Right atrium auricular region (tissue), 2 donors: ENCODE measurements at regions not wholly inside any gene's neighbourhood (a gene's known extent, or its start where the extent isn't known, plus 50 kb on each side); places are given as distances from the start of the nearest gene placed in this dataset.
"Not testable (repeated sequence)": the region's sequence is repeated elsewhere in the genome, so short reads cannot be mapped to it uniquely, and the experiment has no call there.

Experiments used
- DNase-seq: peaks from one replicate; pipeline ENCODE4 v3.0.0-alpha.2; 2019; ENCODE audit warnings: low spot score
- H3K27ac ChIP-seq, 2 donors: fragments of 200-600 bp; sonication (generic); 1 replicate in 1 of 2; 2 replicates in 1 of 2; pipeline ENCODE4 v1.5.1; 2016 to 2019
- H3K27me3 ChIP-seq, 2 donors: fragments of 200-600 bp; sonication (generic); one replicate each; pipeline versions ENCODE4 v1.5.1 to v1.6.0; 2017 to 2019
- H3K36me3 ChIP-seq: fragments of 200-600 bp; sonication (generic); one replicate; pipeline ENCODE4 v1.5.1; 2016
- H3K4me1 ChIP-seq, 2 donors: fragments of 200-600 bp; sonication (generic); one replicate each; pipeline versions ENCODE4 v1.5.1 to v1.6.0; 2017 to 2019
- H3K4me3 ChIP-seq, 2 donors: fragments of 200-600 bp; sonication (generic); 1 replicate in 1 of 2; 2 replicates in 1 of 2; pipeline ENCODE4 v1.5.1; 2017 to 2019; ENCODE audit warnings: mild to moderate bottlenecking in 1 of 2, moderate library complexity in 1 of 2
- H3K9me3 ChIP-seq, 2 donors: fragments of 200-600 bp; sonication (generic); one replicate each; pipeline ENCODE4 v1.5.1; 2019
- TF ChIP-seq, protein P1 (sequence below), 2 donors: fragments of 200-600 bp; sonication (generic); IDR thresholded peaks; one replicate each; pipeline ENCODE4 v1.5.1; 2019; ENCODE audit warnings: antibody characterized with exemption in 2 of 2

DNA sequence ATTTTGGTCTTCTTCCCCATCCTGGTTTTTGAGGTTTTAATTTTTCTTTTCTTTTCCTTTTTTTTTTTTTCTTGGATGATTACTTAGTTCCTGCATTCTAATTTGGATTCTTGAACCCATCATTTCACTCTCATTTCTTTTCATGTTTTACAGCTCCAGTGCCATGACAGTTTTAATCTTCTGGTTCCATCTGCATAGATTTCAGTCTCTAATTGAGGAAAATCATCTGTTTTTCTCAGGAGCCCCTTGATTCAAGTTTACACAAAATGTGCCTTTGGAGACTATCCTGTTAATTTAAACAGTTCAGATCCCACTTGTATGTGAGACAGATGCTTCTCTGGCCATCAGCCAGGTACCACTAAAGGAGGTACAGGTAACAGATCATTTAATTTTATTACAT, 379.9 kb downstream of the PIK3C3 start:
- H3K9me3 ChIP-seq, result no peaks in the 10 kb centered on the region
- no peaks in the 10 kb centered on the region for H3K36me3 ChIP-seq
- TF ChIP-seq, protein P1, sequence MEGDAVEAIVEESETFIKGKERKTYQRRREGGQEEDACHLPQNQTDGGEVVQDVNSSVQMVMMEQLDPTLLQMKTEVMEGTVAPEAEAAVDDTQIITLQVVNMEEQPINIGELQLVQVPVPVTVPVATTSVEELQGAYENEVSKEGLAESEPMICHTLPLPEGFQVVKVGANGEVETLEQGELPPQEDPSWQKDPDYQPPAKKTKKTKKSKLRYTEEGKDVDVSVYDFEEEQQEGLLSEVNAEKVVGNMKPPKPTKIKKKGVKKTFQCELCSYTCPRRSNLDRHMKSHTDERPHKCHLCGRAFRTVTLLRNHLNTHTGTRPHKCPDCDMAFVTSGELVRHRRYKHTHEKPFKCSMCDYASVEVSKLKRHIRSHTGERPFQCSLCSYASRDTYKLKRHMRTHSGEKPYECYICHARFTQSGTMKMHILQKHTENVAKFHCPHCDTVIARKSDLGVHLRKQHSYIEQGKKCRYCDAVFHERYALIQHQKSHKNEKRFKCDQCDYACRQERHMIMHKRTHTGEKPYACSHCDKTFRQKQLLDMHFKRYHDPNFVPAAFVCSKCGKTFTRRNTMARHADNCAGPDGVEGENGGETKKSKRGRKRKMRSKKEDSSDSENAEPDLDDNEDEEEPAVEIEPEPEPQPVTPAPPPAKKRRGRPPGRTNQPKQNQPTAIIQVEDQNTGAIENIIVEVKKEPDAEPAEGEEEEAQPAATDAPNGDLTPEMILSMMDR (IDR thresholded peaks at IDR 0.05), result no peak
- H3K4me1 ChIP-seq, result no peaks in the 10 kb centered on the region
- no peak for DNase-seq
- H3K27me3 ChIP-seq, result no peaks in the 10 kb centered on the region
- no peak overlapping the region for H3K27ac ChIP-seq
- H3K4me3 ChIP-seq, result no peak overlapping the region

DNA sequence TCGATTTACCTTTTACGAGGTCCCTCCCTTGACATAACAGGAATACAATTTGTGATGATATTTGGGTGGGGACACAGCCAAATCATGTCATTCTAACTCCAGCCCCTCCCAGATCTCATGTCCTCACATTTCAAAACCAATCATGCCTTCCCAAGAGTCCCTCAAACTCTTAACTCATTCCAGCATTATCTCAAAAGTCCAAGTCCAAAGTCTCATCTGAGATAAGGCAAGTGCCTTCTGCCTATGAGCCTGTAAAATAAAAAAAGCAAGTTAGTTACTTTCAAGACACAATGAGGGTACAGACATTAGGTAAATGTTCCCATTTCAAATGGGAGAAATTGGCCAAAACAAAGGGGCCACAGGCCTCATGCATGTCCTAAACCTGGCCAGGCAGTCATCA, 381.1 kb downstream of the PIK3C3 start:
- H3K27me3 ChIP-seq, result no peaks in the 10 kb centered on the region
- H3K4me3 ChIP-seq, result no peak overlapping the region
- H3K4me1 ChIP-seq, result no peaks in the 10 kb centered on the region
- no peaks in the 10 kb centered on the region for H3K36me3 ChIP-seq
- no peaks in the 10 kb centered on the region for H3K9me3 ChIP-seq
- no peak overlapping the region for H3K27ac ChIP-seq
- DNase-seq, result no peak
- TF ChIP-seq, protein P1 (IDR thresholded peaks at IDR 0.05), result no peak

DNA sequence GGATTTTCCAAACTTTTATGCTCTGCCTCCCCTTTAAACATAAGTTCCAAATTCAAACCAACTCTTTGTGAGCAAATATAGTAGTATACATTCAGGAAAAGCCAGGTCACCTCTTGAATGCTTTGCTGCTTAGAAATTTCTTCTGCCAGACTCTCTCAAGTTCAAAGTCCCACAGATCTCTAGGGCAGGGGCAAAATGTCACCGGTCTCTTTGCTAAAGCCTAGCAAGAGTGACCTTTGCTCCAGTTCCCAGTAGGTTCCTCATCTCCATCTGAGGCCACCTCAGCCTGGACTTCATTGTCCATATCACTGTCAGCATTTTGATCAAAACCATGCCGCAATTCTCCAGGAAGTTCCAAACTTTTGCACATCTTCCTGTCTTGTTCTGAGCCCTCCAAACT, 382.3 kb downstream of the PIK3C3 start:
- H3K27ac ChIP-seq, H3K9me3 ChIP-seq, H3K27me3 ChIP-seq, H3K4me1 ChIP-seq, DNase-seq, H3K36me3 ChIP-seq, H3K4me3 ChIP-seq: not testable (repeated sequence)

DNA sequence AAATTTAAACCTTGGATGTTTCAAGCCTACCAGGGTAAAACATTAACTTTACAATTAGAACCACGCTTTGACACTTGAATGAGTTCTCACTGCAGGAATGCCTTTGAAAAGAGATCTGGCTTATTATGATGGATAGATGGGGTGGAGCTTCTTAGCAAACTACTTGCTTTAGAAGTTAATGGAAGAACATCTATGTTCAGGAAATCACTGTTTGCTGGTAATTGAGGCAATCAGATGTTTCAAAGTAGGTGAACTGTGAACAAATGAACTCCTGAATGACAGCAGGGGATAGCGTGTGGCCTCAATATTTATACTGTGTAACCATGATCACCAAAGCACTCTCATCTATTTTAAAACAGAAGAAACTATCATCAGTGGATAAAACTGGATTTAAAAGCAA, 383.6 kb downstream of the PIK3C3 start:
- no peaks in the 10 kb centered on the region for H3K9me3 ChIP-seq
- H3K4me1 ChIP-seq, result no peaks in the 10 kb centered on the region
- H3K4me3 ChIP-seq, result no peak overlapping the region
- H3K27me3 ChIP-seq, result no peaks in the 10 kb centered on the region
- DNase-seq, result no peak
- H3K27ac ChIP-seq, result no peak overlapping the region
- TF ChIP-seq, protein P1 (IDR thresholded peaks at IDR 0.05), result no peak
- H3K36me3 ChIP-seq, result no peaks in the 10 kb centered on the region

DNA sequence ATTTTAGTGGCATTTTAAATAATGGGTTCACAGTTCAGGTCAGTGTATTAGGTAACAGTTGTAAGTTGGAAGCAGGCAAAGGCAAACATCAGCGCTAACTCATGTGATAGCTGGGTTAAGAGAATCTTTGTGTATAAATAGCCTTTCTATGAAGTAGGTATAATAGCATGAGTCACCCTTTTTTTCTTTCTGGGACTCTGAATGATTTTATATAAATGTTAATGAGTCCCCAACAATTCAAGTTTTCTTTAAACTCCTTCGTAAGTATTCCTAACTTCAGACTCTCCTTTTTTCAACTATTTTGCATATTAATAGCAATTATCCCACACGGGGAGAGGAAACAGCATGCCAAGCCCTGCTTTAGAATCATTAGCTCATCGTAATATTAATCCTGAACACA, 384.3 kb downstream of the PIK3C3 start:
- TF ChIP-seq, protein P1 (IDR thresholded peaks at IDR 0.05), result no peak
- H3K4me3 ChIP-seq, result no peak overlapping the region
- no peak for DNase-seq
- H3K27ac ChIP-seq, result no peak overlapping the region
- H3K9me3 ChIP-seq, result no peaks in the 10 kb centered on the region
- H3K27me3 ChIP-seq, result no peaks in the 10 kb centered on the region
- no peaks in the 10 kb centered on the region for H3K36me3 ChIP-seq
- H3K4me1 ChIP-seq, result no peaks in the 10 kb centered on the region

DNA sequence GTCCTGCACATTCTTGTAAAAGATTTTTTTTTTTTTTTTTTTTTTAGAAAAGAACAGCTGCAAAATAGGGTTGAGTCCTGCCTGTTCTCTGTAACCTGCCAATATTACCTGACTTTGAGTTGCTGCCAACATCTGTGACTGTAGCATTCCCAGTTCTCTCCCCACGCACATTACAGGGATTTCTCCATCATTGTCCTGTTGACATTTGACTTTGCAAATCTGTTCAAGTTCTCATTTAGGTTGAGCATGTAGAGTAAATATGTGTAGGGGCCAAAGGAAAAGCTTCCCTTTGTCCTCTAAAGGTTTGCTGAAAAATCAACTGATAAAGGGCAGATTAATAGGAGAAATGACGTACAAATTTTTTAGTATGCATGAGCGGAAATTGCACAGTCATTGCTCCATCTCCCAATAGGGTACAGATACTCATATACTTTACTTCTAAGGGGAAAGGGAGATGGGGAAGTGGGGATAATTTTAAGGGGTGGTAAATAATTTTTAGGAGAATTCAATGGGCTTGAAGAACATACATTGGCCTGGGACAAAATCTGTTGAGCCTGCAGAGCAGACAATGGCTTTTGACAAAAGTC, 385.5 kb downstream of the PIK3C3 start:
- no peaks in the 10 kb centered on the region for H3K4me1 ChIP-seq
- H3K36me3 ChIP-seq, result no peaks in the 10 kb centered on the region
- TF ChIP-seq, protein P1 (IDR thresholded peaks at IDR 0.05), result no peak
- no peak overlapping the region for H3K4me3 ChIP-seq
- H3K9me3 ChIP-seq, result no peaks in the 10 kb centered on the region
- no peaks in the 10 kb centered on the region for H3K27me3 ChIP-seq
- no peak for DNase-seq
- H3K27ac ChIP-seq, result no peak overlapping the region
